ENCODE measurements at regions not wholly inside any gene's neighbourhood (a gene's known extent, or its start where the extent isn't known, plus 50 kb on each side); places are given as distances from the start of the nearest gene placed in this dataset.

GRCh38 chr5:111887706-111888105 is 130.7 kb upstream of the NREP start:
- TF ChIP-seq, protein P1, sequence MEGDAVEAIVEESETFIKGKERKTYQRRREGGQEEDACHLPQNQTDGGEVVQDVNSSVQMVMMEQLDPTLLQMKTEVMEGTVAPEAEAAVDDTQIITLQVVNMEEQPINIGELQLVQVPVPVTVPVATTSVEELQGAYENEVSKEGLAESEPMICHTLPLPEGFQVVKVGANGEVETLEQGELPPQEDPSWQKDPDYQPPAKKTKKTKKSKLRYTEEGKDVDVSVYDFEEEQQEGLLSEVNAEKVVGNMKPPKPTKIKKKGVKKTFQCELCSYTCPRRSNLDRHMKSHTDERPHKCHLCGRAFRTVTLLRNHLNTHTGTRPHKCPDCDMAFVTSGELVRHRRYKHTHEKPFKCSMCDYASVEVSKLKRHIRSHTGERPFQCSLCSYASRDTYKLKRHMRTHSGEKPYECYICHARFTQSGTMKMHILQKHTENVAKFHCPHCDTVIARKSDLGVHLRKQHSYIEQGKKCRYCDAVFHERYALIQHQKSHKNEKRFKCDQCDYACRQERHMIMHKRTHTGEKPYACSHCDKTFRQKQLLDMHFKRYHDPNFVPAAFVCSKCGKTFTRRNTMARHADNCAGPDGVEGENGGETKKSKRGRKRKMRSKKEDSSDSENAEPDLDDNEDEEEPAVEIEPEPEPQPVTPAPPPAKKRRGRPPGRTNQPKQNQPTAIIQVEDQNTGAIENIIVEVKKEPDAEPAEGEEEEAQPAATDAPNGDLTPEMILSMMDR (IDR thresholded peaks at IDR 0.05; ENCODE audit: insufficient read depth, low read depth, low read length), result no peak
- no peak for TF ChIP-seq EZH2 (IDR thresholded peaks at IDR 0.05; ENCODE audit: insufficient read depth, low read length)

All from astrocyte (in vitro differentiated cells and primary cell).